GM10248 (cell line): ENCODE measurements at regions not wholly inside any gene's neighbourhood (a gene's known extent, or its start where the extent isn't known, plus 50 kb on each side); places are given as distances from the start of the nearest gene placed in this dataset.

ENCODE experiments used
- CTCF ChIA-PET: fragments of 300-600 bp; sonication (Branson Sonifier 250); formaldehyde crosslinking; extraction: SDS; loops from one replicate; lab custom pipeline; 2021; ENCODE audit warnings: antibody characterized with exemption; lab: Yijun Ruan, JAX
- POLR2A ChIA-PET: fragments of 350-650 bp; sonication (Branson Sonifier 250); formaldehyde crosslinking; extraction: SDS; loops from one replicate; lab custom pipeline; 2020; ENCODE audit warnings: antibody characterized with exemption; lab: Yijun Ruan, JAX
- DNase-seq: peaks from one replicate; pipeline ENCODE4 v3.0.0; 2012; ENCODE audit errors: extremely low spot score
- TF ChIP-seq, protein P1 (sequence below): IDR thresholded peaks from 2 replicates; pipeline ENCODE4 v1.5.1; 2012; ENCODE audit warnings: mild to moderate bottlenecking, low read depth; ENCODE audit errors: extremely low read depth, missing control alignments, control extremely low read depth

DNA sequence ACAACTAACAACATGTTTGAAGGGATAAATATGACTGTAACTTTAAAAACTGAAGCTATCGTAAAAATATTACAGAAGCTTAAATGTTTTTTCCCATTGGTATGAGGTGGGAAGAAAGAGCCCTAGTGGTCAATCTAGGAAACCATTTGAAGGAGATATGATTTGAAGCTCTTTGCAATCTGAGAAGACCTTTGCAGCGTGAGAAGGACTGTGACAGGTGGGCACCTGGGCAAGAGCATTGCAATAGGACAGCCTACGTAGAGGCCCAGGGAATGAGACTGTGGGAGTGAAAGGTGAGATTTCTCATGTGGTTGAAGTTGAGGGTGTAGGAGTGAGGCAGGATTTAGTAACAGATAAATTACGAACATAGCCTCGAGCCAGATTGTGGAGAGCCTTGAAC, 108.0 kb upstream of the PDE7B start:
- TF ChIP-seq, protein P1, sequence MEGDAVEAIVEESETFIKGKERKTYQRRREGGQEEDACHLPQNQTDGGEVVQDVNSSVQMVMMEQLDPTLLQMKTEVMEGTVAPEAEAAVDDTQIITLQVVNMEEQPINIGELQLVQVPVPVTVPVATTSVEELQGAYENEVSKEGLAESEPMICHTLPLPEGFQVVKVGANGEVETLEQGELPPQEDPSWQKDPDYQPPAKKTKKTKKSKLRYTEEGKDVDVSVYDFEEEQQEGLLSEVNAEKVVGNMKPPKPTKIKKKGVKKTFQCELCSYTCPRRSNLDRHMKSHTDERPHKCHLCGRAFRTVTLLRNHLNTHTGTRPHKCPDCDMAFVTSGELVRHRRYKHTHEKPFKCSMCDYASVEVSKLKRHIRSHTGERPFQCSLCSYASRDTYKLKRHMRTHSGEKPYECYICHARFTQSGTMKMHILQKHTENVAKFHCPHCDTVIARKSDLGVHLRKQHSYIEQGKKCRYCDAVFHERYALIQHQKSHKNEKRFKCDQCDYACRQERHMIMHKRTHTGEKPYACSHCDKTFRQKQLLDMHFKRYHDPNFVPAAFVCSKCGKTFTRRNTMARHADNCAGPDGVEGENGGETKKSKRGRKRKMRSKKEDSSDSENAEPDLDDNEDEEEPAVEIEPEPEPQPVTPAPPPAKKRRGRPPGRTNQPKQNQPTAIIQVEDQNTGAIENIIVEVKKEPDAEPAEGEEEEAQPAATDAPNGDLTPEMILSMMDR: no peak
- no peak for DNase-seq
- POLR2A ChIA-PET: no interaction called here
- CTCF ChIA-PET: interaction anchor here (0.7 to 1.2 kb wide), 4 partner anchors 18 to 86 kb away, joined by 3 read pairs; no protein-coding TSS in a partner anchor

GRCh38 chr6:135748189-135748588, 103.3 kb upstream of the PDE7B start:
- TF ChIP-seq, protein P1: no peak
- POLR2A ChIA-PET: no interaction called here
- no peak for DNase-seq
- CTCF ChIA-PET: no interaction called here

DNA sequence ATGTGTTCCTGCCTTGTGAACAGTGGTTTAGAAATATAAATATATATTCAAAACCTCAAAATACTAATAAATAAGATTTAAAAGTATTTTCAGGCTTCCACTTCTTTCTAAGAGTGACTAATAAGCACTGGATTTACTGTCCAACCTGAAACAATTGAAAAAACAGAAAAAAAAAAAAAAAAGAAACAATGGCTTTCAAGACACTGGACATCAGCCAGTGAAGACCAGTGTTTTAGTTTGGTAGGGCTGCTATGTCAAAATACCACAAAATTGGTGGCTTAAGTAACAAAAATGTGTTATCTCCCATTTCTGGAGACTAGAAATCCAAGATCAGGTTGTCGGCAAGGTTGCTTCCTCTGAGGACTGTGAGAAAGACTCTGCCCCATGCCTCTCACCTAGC, 101.4 kb upstream of the PDE7B start:
- TF ChIP-seq, protein P1: no peak
- no peak for DNase-seq
- CTCF ChIA-PET: no interaction called here
- POLR2A ChIA-PET: no interaction called here

DNA sequence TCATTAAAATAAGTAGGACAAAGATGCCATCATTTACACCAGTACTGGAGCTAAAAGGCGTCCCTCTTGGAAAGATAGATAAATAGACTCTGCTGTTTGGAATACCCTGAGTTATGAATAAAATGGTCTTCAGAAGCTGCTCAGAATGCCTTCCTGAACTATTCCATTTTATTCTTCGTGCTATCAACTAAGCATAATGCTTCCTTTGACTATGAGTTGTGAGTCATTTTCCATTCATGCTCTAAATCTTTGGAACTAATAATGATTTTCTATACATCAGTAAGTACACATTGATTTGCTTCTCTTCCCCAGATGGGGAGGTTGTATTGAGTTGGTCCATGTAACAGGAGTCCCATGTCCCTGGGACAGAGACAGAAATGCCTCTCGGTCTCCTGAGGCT, 98.3 kb upstream of the PDE7B start:
- DNase-seq: no peak
- POLR2A ChIA-PET: no interaction called here
- TF ChIP-seq, protein P1: no peak
- CTCF ChIA-PET: interaction anchor here (0.8 to 1.6 kb wide), 4 partner anchors 15 to 157 kb away, joined by 3 to 4 read pairs (median 3); no protein-coding TSS in a partner anchor

DNA sequence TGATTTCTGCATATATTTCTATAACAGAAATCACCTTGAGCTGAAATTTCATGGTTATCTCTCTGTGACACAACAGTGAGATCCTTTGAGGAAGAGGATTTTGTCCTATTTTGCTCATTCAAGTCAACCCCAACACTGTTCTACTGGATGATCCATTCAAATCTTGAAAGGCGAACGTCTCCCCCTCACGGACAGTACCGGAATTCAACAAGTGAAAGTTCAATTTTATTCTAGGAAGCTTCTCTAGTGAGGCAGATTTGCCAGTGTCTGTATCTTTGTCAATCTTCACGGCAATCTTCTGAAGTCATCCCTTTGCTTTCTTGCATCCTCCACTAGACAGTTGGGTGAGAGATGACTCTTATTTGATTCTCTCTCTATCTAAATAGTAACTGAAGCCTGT, 91.7 kb upstream of the PDE7B start:
- ChIA-PET CTCF (interaction anchor here (0.9 to 2.1 kb wide), 5 partner anchors 9 to 467 kb away, joined by 3 to 7 read pairs (median 5); no protein-coding TSS in a partner anchor), POLR2A (no interaction called here)
- TF ChIP-seq, protein P1: no peak
- DNase-seq: no peak

DNA sequence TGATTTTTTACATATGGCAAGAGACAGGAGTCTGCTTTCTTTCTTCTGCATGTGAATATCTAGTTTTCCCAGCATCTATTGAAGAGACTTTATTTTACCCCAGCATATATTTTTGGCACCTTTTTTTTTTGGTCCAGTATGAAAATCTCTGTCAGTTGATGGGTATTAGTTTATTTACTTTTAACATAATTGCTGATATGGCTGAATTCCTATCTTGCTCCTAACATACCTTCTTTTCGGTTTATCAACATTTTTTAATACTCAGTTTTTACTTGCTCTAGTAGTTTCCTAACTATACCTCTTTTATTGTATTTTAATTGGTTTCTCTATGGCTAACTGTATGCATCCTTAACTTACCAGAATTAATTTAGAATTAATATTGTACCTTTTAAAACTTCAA, 77.5 kb upstream of the PDE7B start:
- POLR2A ChIA-PET: no interaction called here
- TF ChIP-seq, protein P1: no peak

DNA sequence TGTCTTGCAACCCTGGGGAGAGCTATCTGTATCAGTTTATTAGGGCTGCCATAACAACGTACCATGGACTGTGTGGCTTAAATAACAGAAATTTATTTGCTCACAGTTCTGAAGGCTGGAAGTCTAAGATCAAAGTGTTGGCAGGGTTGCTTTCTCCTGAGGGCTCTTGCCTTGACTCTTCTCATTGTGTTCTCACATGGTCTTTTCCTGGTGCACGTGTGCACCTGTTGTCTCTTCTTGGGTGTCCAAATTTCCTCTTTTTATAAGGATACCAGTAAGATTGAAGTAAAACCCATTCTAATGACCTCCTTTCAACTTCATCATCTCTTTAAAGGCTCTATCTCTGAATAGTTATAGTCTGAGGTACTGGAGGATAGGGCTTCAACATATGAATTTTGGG, 72.3 kb upstream of the PDE7B start:
- TF ChIP-seq, protein P1: no peak
- no peak for DNase-seq
- CTCF ChIA-PET: no interaction called here
- POLR2A ChIA-PET: no interaction called here

More for the DNA sequence above, 77.5 kb upstream of the PDE7B start:
- CTCF ChIA-PET: interaction anchor here (1.0 to 1.6 kb wide), 2 partner anchors 26 to 31 kb away, joined by 3 read pairs; no protein-coding TSS in a partner anchor
- no peak for DNase-seq
